ENCODE measurements at regions not wholly inside any gene's neighbourhood (a gene's known extent, or its start where the extent isn't known, plus 50 kb on each side); places are given as distances from the start of the nearest gene placed in this dataset.

DNA sequence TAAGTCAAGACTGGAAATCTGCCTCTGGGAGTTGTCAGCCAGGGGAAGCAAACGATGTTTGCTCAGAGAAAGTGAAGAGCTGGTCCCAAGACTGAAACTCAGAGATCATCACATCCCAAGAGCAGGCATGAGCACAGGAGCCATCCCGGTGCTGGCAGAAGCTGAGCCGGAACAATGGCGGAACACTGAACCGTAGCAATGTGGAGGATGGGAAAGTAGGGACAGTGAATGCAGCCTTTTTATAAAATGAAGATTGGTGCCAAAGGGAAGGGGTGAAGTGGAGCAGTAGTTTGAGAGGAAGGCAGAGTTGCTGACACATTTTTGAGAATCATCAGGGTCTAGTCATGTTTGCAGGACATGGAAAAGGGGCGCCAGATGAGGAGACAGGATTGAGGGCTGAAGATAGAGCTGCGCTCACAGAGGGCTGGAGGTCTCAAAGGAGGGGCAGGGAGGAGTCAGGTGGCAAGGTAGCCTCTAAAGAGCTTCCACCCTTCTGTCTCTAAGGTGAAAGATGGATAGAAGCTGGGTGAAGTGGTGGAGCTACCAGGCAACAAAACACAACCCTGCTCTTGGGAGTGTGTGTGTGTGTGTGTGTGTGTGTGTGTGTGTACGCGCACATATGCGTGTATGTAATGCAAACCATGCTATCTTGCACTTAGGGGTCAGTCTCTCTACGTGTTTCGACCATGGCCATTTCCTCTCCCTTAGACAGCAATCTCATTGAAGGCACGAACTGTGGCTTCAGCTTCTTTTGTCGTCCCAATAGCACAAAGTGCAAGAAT is 94.3 kb upstream of the IRF2BP2 start:
- Histone ChIP-seq H3K36me3 (ENCODE audit: control insufficient read depth, insufficient read depth, low read length) (no peaks in the 10 kb centered on the region), H3K9me3 (ENCODE audit: control insufficient read depth, insufficient read depth, low read length) (no peaks in the 10 kb centered on the region), H3K27ac (ENCODE audit: low read length) (no peak overlapping the region), H3K4me3 (ENCODE audit: low read length) (no peak overlapping the region), H3K4me1 (ENCODE audit: control insufficient read depth, insufficient read depth, low read length) (no peaks in the 10 kb centered on the region), H3K27me3 (ENCODE audit: control insufficient read depth, insufficient read depth, low read length) (no peaks in the 10 kb centered on the region)
- TF ChIP-seq, protein P1, sequence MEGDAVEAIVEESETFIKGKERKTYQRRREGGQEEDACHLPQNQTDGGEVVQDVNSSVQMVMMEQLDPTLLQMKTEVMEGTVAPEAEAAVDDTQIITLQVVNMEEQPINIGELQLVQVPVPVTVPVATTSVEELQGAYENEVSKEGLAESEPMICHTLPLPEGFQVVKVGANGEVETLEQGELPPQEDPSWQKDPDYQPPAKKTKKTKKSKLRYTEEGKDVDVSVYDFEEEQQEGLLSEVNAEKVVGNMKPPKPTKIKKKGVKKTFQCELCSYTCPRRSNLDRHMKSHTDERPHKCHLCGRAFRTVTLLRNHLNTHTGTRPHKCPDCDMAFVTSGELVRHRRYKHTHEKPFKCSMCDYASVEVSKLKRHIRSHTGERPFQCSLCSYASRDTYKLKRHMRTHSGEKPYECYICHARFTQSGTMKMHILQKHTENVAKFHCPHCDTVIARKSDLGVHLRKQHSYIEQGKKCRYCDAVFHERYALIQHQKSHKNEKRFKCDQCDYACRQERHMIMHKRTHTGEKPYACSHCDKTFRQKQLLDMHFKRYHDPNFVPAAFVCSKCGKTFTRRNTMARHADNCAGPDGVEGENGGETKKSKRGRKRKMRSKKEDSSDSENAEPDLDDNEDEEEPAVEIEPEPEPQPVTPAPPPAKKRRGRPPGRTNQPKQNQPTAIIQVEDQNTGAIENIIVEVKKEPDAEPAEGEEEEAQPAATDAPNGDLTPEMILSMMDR (IDR thresholded peaks at IDR 0.05), result no peak
- WGBS (ENCODE audit: insufficient coverage), result 94% methylated on average over 14 of the region's 14 CpGs
- Mint-ChIP-seq H3K36me3 (no peaks in the 10 kb centered on the region), H3K4me3 (no peak overlapping the region), H3K27ac (no peak overlapping the region), H3K9me3 (peaks cover 3 to 6% of the 10 kb centered on the region in 2 donors), H3K4me1 (peaks cover 21 to 25% of the 10 kb centered on the region in 2 donors), H3K27me3 (ENCODE audit: low read depth in 2 of 2) (peaks cover 12 to 14% of the 10 kb centered on the region in 2 donors)
- intact Hi-C loops (cut with micrococcal nuclease), result no loop called here
- DNase-seq (no peak), ATAC-seq (no peak)

DNA sequence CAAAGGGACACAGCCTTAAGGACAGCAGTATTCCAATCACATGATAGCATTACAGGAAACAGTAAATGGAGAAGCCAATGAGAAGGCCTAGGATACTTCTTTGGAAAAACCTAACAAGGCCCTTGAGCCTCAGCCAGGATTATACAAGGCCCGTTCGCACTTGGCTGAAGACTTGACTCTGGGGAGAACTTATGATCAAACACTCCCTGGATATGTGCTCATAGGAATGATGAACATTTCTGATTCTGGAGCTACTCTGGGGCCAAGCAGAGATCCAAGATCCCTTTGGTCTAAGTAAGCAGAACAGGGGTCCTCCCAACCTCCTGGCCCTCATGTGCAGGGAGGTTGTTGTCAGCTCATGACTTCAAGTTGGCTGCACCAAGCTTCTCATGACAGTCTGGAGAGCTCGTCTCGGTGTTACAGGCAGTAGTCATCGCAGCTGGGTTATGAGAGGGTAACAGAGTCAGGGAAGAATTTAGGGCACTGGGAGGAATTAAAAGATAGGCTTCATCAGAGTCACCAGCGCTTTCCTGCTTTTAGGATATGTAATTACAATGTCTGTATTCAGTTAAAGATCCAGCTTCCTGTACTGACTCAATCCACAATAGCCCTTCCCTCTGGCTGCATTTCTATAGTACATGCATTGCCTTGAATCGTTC is 92.5 kb upstream of the IRF2BP2 start:
- ATAC-seq (no peak), DNase-seq (no peak)
- TF ChIP-seq, protein P1 (IDR thresholded peaks at IDR 0.05), result no peak
- Mint-ChIP-seq H3K4me3 (no peak overlapping the region), H3K27me3 (ENCODE audit: low read depth in 2 of 2) (peaks cover 12 to 14% of the 10 kb centered on the region in 2 donors), H3K36me3 (no peaks in the 10 kb centered on the region), H3K9me3 (no peaks in the 10 kb centered on the region), H3K4me1 (peaks cover 12 to 13% of the 10 kb centered on the region in 2 donors), H3K27ac (no peak overlapping the region)
- Histone ChIP-seq H3K27ac (ENCODE audit: low read length) (no peak overlapping the region), H3K4me3 (ENCODE audit: low read length) (no peak overlapping the region), H3K27me3 (ENCODE audit: control insufficient read depth, insufficient read depth, low read length) (no peaks in the 10 kb centered on the region), H3K9me3 (ENCODE audit: control insufficient read depth, insufficient read depth, low read length) (no peaks in the 10 kb centered on the region), H3K4me1 (ENCODE audit: control insufficient read depth, insufficient read depth, low read length) (no peaks in the 10 kb centered on the region), H3K36me3 (ENCODE audit: control insufficient read depth, insufficient read depth, low read length) (no peaks in the 10 kb centered on the region)
- WGBS (ENCODE audit: insufficient coverage), result 83% methylated on average over 7 of the region's 7 CpGs
- intact Hi-C loops (cut with micrococcal nuclease), result no loop called here

DNA sequence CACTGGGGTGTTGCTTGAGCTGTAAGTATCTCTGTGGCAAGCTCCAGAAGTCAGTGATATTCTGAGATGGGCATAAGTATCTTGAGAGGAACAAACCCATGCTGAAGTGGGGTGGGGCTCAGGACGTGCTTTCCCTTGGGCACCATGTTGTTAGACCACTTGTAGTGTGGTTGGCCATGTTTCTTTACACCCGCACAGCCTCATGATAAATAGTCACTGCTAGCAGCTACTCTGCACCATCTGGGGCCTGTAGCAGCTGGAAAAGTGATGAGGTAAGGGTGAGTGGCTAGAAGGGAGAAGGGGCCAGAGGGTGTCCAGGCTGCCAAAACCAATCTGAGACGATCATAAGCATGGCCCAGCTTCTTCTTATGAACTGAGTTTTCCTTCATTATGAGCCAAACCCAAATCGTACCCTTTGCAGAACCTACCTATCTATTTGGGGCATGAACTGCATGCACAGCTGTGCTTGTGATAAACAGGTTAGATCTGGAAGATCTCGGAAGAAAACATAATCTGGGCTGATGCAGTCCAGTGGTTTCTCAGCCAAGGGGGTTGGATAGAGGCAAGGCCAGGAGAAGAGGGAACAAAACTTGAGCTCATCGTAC is 91.9 kb upstream of the IRF2BP2 start:
- DNase-seq (no peak), ATAC-seq (no peak)
- H3K4me3 ChIP-seq (ENCODE audit: low read length), result no peak overlapping the region
- intact Hi-C loops (cut with micrococcal nuclease), result no loop called here
- TF ChIP-seq, protein P1 (IDR thresholded peaks at IDR 0.05), result no peak
- H3K4me3 Mint-ChIP-seq, result no peak overlapping the region
- H3K36me3 ChIP-seq (ENCODE audit: control insufficient read depth, insufficient read depth, low read length), result no peaks in the 10 kb centered on the region
- H3K4me1 ChIP-seq (ENCODE audit: control insufficient read depth, insufficient read depth, low read length), result no peaks in the 10 kb centered on the region
- no peak overlapping the region for H3K27ac ChIP-seq (ENCODE audit: low read length)
- no peaks in the 10 kb centered on the region for H3K36me3 Mint-ChIP-seq
- no peaks in the 10 kb centered on the region for H3K9me3 ChIP-seq (ENCODE audit: control insufficient read depth, insufficient read depth, low read length)
- WGBS (ENCODE audit: insufficient coverage), result 95% methylated on average over 6 of the region's 6 CpGs
- peaks cover 12 to 14% of the 10 kb centered on the region in 2 donors for H3K27me3 Mint-ChIP-seq (ENCODE audit: low read depth in 2 of 2)
- no peak overlapping the region for H3K27ac Mint-ChIP-seq
- H3K9me3 Mint-ChIP-seq, result no peaks in the 10 kb centered on the region
- peaks cover 12 to 13% of the 10 kb centered on the region in 2 donors for H3K4me1 Mint-ChIP-seq
- no peaks in the 10 kb centered on the region for H3K27me3 ChIP-seq (ENCODE audit: control insufficient read depth, insufficient read depth, low read length)
